IPS-15b (cell line): ENCODE measurements at regions not wholly inside any gene's neighbourhood (a gene's known extent, or its start where the extent isn't known, plus 50 kb on each side); places are given as distances from the start of the nearest gene placed in this dataset.
"Not testable (repeated sequence)": the region's sequence is repeated elsewhere in the genome, so short reads cannot be mapped to it uniquely, and the experiment has no call there.

Experiments
- H3K27me3 ChIP-seq: one replicate; pipeline ENCODE4 v1.6.1; 2013; ENCODE audit warnings: low read length; ENCODE audit not compliant: control insufficient read depth, insufficient read depth
- H3K36me3 ChIP-seq: one replicate; pipeline ENCODE4 v1.6.1; 2013; ENCODE audit warnings: low read length; ENCODE audit not compliant: control insufficient read depth, insufficient read depth
- H3K4me1 ChIP-seq: one replicate; pipeline ENCODE4 v1.6.1; 2013; ENCODE audit warnings: mild to moderate bottlenecking, low read length; ENCODE audit not compliant: control insufficient read depth, insufficient read depth
- H3K4me3 ChIP-seq: one replicate; pipeline ENCODE4 v1.5.1; 2013; ENCODE audit warnings: low read depth, low read length
- H3K9ac ChIP-seq: one replicate; pipeline ENCODE4 v1.6.1; 2013; ENCODE audit warnings: low read depth, mild to moderate bottlenecking, low read length
- H3K9me3 ChIP-seq: one replicate; pipeline ENCODE4 v1.6.1; 2013; ENCODE audit warnings: mild to moderate bottlenecking, low read length; ENCODE audit not compliant: control insufficient read depth, insufficient read depth

DNA sequence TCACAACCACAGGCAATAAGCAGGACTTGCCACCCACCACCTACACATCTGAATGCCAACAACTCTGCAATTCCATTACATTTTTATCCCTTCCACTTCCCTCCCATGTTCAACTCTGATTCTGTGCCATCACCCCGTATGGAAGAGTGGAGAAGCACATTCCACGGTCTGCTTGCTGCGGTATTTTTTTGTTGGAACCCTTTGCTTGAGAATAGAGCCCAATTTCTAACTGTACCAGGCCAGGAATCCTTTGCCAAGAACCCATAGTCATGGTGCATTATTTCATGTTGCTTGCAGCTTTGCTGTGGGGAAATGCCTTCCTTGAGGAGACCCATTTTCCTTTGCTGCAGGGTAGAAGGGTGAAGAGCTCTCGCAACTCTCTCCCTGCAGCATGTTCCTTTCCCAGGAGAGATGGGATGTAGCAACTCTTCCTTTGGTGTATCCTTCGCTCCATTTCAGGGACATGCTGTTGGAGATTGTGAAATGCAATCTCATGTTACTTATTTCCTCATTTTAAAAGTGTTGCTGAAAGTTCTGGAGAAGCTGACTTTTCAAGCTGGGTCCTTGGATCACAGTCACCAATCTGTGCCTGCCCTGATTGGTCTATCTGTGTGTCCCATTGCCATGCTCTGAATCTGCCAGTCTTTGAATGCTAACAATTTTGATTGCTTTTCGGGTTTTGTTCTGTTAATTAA, 69.8 kb upstream of the STARD13 start:
- Histone ChIP-seq H3K27me3 (peaks cover 24% of the 10 kb centered on the region), H3K36me3 (no peaks in the 10 kb centered on the region), H3K9me3 (no peaks in the 10 kb centered on the region), H3K4me3 (no peak overlapping the region), H3K9ac (no peak overlapping the region), H3K4me1 (no peaks in the 10 kb centered on the region)

DNA sequence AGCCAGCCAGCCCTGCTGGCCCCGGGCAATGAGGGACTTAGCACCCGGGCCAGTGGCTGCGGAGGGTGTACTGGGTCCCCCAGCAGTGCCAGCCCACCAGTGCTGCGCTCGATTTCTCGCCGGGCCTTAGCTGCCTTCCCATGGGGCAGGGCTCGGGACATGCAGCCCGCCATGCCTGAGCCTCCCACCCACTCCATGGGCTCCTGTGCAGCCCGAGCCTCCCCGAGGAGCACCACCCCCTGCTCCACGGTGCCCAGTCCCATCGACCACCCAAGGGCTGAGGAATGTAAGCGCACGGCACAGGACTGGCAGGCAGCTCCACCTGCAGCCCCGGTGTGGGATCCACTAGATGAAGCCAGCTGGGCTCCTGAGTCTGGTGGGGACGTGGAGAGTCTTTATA, 72.5 kb upstream of the STARD13 start:
- not testable (repeated sequence) for H3K36me3 ChIP-seq, H3K4me3 ChIP-seq, H3K9me3 ChIP-seq, H3K4me1 ChIP-seq, H3K27me3 ChIP-seq, H3K9ac ChIP-seq

DNA sequence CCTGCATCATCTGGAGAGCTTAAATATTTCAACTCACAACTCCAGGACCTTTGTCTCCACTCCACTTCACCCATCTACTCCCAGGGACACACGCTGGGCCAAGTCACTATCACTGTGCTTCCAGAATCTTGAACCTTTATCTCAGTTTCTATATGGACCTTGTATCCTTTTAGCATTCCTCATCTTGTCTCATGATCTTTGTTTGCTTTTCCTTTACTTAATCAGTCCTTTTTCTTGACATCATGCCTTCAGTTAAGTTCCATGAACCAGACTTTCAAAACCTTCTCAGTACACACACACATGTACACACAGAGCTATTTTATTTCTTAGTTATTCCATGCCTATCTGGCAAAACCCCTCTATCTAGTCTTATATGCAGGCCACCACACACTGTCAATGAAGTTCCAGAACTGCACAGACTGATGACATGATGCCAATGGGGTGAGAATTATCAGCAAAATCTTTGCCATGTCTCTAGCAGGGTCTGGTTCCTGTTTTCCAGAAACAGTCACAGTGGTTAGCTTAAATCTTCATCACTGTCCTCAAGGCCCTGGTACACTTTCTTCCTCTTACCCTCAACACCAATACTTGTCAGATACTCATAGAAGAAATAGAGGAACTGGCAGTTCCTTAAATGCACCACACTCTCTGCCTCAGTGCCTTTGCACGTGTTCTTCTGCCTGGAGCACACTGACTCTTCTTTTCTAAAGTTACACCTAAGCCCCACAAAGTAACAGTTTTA, 77.6 kb upstream of the STARD13 start:
- no peak overlapping the region for H3K4me3 ChIP-seq
- H3K9me3 ChIP-seq = no peaks in the 10 kb centered on the region

DNA sequence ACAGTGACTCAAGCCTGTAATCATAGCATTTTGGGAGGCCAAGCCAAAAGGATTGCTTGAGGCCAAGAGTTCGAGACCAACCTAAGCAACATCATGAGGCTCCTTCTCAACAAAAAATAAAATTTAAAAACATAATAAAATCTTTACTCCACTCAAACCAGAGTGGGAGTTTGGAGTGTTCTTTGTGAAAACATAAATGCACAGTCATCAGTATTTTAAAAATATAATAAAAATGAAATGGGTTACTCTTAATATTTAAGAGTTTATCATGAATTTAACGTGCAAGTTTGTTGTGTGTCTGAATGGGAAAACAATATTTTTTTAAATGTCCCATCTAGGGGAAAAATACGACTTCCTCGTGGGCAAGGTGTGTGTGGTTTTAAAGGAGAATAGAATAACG, 78.6 kb upstream of the STARD13 start:
- H3K9ac ChIP-seq = no peak overlapping the region
- no peaks in the 10 kb centered on the region for H3K9me3 ChIP-seq
- no peaks in the 10 kb centered on the region for H3K4me1 ChIP-seq
- no peaks in the 10 kb centered on the region for H3K36me3 ChIP-seq
- H3K27me3 ChIP-seq = no peaks in the 10 kb centered on the region
- H3K4me3 ChIP-seq = no peak overlapping the region

More for the DNA sequence above, 77.6 kb upstream of the STARD13 start:
- Histone ChIP-seq H3K27me3 (no peaks in the 10 kb centered on the region), H3K4me1 (no peaks in the 10 kb centered on the region), H3K9ac (no peak overlapping the region), H3K36me3 (no peaks in the 10 kb centered on the region)

DNA sequence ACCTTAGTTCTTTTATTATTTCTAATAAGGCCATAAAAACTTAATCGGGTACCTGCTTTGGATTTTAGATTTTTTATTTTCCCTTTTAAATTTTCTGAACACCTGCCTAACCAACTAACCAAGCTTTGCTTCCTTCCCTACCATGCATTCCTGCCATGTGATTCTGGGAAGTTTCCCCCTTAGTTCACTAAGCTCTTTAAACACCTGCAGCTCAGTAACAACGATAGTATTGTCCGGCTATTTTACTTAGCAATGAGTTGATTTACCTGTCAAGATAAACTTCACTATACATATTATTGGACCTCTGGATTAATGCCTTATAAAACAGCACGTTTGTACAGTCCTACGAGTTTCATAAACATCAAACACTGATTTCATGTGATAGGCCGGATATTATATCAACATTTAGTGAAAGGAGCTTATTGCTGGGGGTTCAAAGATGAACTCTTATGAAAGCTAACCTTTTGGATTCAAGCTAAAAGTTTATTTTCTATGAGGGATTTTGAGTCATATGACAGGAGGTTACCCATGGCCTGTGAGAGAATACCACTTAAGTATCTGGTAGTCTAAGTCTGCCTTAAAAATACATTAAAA, 81.0 kb upstream of the STARD13 start:
- Histone ChIP-seq H3K4me3 (no peak overlapping the region), H3K9ac (no peak overlapping the region), H3K4me1 (no peaks in the 10 kb centered on the region)

DNA sequence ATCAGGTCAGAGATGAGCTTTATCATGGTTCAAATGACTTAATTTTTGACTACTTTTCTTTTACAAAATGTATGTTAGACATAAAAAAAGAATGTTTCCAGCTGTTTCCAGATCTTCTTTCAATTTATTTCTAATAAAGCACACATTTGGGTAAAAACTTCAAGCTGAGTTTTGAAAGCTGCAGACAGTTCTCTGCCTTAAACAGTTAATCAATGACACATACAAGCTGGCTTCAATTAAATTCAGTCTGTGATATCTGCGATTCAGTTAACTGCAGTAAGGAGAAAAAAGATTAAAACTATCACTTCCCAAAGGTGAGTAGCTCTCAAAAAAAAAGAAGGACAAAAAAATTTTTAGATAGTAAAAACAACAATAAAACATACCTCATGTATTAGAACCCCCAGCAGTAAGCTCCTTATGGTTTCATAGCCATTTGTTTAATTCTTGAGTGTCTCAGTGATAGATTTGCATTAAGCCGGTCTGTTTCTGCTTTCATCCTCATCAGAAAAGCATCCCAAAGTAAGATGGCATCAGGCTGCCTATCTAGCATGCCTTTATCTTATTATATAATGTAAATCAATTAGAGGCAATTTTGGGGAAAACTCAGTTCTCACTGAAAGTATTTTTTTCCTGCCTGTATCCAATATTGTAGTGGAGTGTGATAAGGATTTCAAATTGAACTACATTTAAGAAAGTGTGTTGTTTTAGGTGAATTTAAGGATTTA, 81.8 kb upstream of the STARD13 start:
- Histone ChIP-seq H3K27me3 (no peaks in the 10 kb centered on the region), H3K9ac (no peak overlapping the region), H3K4me1 (no peaks in the 10 kb centered on the region), H3K9me3 (no peaks in the 10 kb centered on the region), H3K36me3 (no peaks in the 10 kb centered on the region), H3K4me3 (no peak overlapping the region)

More for the DNA sequence above, 81.0 kb upstream of the STARD13 start:
- Histone ChIP-seq H3K27me3 (no peaks in the 10 kb centered on the region), H3K36me3 (no peaks in the 10 kb centered on the region), H3K9me3 (no peaks in the 10 kb centered on the region)

DNA sequence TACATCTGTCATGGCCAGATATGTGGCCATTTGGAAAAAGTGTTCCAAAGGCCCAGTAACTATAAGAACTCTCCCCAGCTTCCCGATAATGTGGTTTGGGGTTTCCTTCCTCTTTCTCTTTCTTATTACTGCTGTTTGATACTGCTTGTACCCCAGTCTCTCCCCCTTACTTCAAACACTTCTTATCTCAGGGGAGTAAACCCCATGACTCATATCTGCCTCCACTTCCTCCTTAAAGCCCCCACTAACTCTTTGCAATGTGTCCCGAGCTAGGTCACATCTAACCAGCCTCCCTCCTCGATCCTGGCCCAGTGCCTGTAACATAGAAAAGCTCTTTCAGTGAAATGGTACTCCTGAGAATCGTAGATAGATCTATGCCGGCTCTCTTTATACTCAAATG, 82.4 kb upstream of the STARD13 start:
- no peaks in the 10 kb centered on the region for H3K27me3 ChIP-seq
- H3K9ac ChIP-seq = no peak overlapping the region
- no peaks in the 10 kb centered on the region for H3K36me3 ChIP-seq
- no peaks in the 10 kb centered on the region for H3K9me3 ChIP-seq
- no peak overlapping the region for H3K4me3 ChIP-seq
- no peaks in the 10 kb centered on the region for H3K4me1 ChIP-seq

DNA sequence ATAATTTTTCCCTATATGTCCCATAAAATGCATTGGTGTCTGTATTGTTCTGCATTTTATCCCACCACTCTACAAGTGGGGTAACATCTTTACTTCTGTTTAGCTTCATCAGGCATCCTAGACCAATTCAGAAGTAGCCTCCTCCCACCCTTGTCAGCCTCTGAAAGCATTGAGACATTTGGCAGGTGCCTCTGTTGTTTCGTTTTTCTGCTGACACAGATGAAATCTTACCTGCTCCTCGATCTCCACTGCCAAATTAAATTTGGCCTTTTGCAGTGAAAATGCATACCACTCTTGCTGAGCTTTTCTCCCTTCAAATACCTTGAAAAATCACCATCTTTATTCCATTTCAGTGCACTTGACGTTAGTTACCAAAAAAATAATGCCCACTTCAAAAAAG, 83.5 kb upstream of the STARD13 start:
- H3K27me3 ChIP-seq = no peaks in the 10 kb centered on the region
- H3K9me3 ChIP-seq = no peaks in the 10 kb centered on the region
- no peaks in the 10 kb centered on the region for H3K4me1 ChIP-seq
- H3K4me3 ChIP-seq = no peak overlapping the region
- H3K36me3 ChIP-seq = no peaks in the 10 kb centered on the region
- no peak overlapping the region for H3K9ac ChIP-seq

DNA sequence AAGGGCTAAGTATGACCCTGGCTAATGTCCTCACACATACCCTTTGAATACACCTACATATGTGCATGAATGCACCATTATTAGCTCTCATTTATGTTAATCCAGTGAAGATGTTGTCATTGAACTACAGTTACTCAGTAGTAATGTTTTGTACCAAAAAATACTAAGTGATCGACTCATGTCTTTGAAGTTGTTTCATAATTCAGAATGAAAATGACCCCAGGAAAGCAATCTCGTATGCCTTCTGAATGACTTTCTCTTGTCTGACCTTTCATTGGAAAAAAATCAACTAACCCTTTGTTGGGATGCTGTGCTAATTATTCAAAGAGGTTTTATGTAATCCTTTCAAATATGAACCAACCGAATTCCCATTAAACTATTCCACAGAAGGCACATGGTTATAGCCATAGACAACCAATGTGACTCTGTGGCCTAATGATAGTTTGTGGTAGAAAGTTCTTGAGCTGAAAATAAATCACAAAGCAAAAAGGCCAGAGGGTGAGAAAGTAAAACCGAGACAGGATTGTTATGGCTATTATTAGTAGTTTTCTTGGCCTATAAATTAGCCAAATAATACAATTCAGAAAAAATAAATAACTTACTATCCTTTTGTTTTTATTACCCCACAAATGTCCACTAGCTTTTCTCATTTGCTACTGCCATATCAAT, 86.8 kb upstream of the STARD13 start:
- Histone ChIP-seq H3K4me3 (no peak overlapping the region), H3K4me1 (no peaks in the 10 kb centered on the region), H3K27me3 (no peaks in the 10 kb centered on the region), H3K9me3 (no peaks in the 10 kb centered on the region), H3K36me3 (no peaks in the 10 kb centered on the region), H3K9ac (no peak overlapping the region)

DNA sequence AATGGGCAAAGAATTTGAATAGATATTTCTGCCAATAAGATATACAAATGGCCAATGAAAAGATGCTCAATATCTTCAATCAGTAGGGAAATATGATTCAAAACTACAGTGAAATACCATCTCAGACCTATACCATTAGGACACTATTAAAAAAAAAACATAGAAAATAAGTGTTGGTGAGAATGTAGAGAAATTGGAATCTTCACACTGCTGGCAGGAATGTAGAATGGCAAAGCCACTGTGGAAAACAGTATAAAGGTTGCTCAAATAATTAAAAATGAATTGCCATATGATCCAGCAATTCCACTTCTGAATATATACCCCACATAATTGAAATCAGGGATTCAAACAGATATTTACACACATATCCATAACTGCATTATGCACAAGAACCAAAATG, 88.1 kb upstream of the STARD13 start:
- no peaks in the 10 kb centered on the region for H3K36me3 ChIP-seq
- no peaks in the 10 kb centered on the region for H3K27me3 ChIP-seq
- no peaks in the 10 kb centered on the region for H3K9me3 ChIP-seq
- no peak overlapping the region for H3K9ac ChIP-seq
- no peaks in the 10 kb centered on the region for H3K4me1 ChIP-seq
- H3K4me3 ChIP-seq = no peak overlapping the region

DNA sequence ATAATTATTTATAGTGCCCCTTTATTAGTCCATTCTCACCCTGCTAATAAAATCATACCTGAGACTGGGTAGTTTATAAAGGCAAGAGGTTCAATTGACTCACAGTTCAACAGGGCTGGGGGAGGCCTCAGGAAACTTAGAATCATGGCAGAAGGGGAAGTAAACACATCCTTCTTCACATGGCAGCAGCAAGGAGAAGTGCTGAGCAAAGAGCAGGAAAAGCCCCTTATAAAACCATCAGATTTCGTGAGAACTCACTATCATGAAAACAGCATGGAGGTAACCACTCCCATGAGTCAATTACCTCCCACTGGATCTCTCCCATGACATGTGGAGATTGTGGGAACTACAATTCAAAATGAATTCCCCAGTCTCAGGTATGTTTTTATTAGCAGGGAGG, 89.9 kb upstream of the STARD13 start:
- no peak overlapping the region for H3K4me3 ChIP-seq
- no peak overlapping the region for H3K9ac ChIP-seq
- peaks cover under 1% of the 10 kb centered on the region for H3K4me1 ChIP-seq
- no peaks in the 10 kb centered on the region for H3K36me3 ChIP-seq
- H3K9me3 ChIP-seq = no peaks in the 10 kb centered on the region
- no peaks in the 10 kb centered on the region for H3K27me3 ChIP-seq
